Muscle of back (tissue), 3 donors: ENCODE measurements at regions not wholly inside any gene's neighbourhood (a gene's known extent, or its start where the extent isn't known, plus 50 kb on each side); places are given as distances from the start of the nearest gene placed in this dataset.
A peak's percentile ranks its signal among the peaks of the same experiment; 100 is the strongest.

Experiments
- DNase-seq, 3 donors: peaks; one replicate each; pipeline versions ENCODE4 v3.0.0 to v3.0.0-alpha.2; 2013

GRCh38 chr18:61989138-61989537, 96.3 kb upstream of the RNF152 start:
- DNase-seq: no peak

- no peak for DNase-seq
Measured at GRCh38 chr18:61988100-61988499, 95.3 kb upstream of the RNF152 start.

GRCh38 chr18:61985681-61986080, 92.9 kb upstream of the RNF152 start:
- DNase-seq: no peak

GRCh38 chr18:61984349-61984748, 91.5 kb upstream of the RNF152 start:
- peak; percentile 57 to 88 (median 64) for DNase-seq

- no peak for DNase-seq
Measured at GRCh38 chr18:61982475-61982874, 89.7 kb upstream of the RNF152 start.

- no peak for DNase-seq
Measured at GRCh38 chr18:61980355-61980754, 87.5 kb upstream of the RNF152 start.

- DNase-seq: no peak
Measured at GRCh38 chr18:61975526-61976326, 82.9 kb upstream of the RNF152 start.

GRCh38 chr18:61973273-61974115, 80.7 kb upstream of the RNF152 start:
- DNase-seq: no peak

GRCh38 chr18:61972389-61973264, 79.8 kb upstream of the RNF152 start:
- DNase-seq: no peak

GRCh38 chr18:61967252-61967891, 74.6 kb upstream of the RNF152 start:
- no peak for DNase-seq

- DNase-seq: peak in 1 of 3 donors; percentile 40
Measured at GRCh38 chr18:61965311-61965710, 72.5 kb upstream of the RNF152 start.

- DNase-seq: no peak
Measured at GRCh38 chr18:61964616-61965015, 71.8 kb upstream of the RNF152 start.

- peak in 1 of 3 donors; percentile 54 for DNase-seq
Measured at GRCh38 chr18:61963705-61964104, 70.9 kb upstream of the RNF152 start.

- no peak for DNase-seq
Measured at GRCh38 chr18:61957801-61958516, 65.2 kb upstream of the RNF152 start.

GRCh38 chr18:61955644-61956043, 62.8 kb upstream of the RNF152 start:
- DNase-seq: no peak

- no peak for DNase-seq
Measured at GRCh38 chr18:61954096-61954746, 61.4 kb upstream of the RNF152 start.

GRCh38 chr18:61953641-61954040, 60.8 kb upstream of the RNF152 start:
- DNase-seq: no peak

GRCh38 chr18:61953161-61953560, 60.4 kb upstream of the RNF152 start:
- no peak for DNase-seq

- DNase-seq: no peak
Measured at GRCh38 chr18:61951396-61951795, 58.6 kb upstream of the RNF152 start.

- DNase-seq: no peak
Measured at GRCh38 chr18:61950371-61950770, 57.6 kb upstream of the RNF152 start.
